Skin epidermis (tissue), 12 donors: ENCODE measurements at regions not wholly inside any gene's neighbourhood (a gene's known extent, or its start where the extent isn't known, plus 50 kb on each side); places are given as distances from the start of the nearest gene placed in this dataset.
"Not testable (repeated sequence)": the region's sequence is repeated elsewhere in the genome, so short reads cannot be mapped to it uniquely, and the experiment has no call there.

Experiments
- H3K27ac ChIP-seq, 21 experiments: fragments of 200-600 bp; sonication (generic) in 11 of 21; one replicate each; pipeline ENCODE4 v1.5.0; 2020; ENCODE audit warnings: mild to moderate bottlenecking in 3 of 21, inconsistent platforms in 2 of 21, moderate library complexity in 2 of 21
- H3K4me3 ChIP-seq, 7 experiments: fragments of 200-600 bp; sonication (generic) in 2 of 7; one replicate each; pipeline ENCODE4 v1.5.0; 2020; ENCODE audit warnings: inconsistent platforms in 2 of 7, mild to moderate bottlenecking in 2 of 7, moderate library complexity in 1 of 7

- H3K27ac ChIP-seq = no peak overlapping the region
- no peak overlapping the region for H3K4me3 ChIP-seq
Measured at GRCh38 chr4:124952601-124953000, 240.1 kb upstream of the ANKRD50 start.

DNA sequence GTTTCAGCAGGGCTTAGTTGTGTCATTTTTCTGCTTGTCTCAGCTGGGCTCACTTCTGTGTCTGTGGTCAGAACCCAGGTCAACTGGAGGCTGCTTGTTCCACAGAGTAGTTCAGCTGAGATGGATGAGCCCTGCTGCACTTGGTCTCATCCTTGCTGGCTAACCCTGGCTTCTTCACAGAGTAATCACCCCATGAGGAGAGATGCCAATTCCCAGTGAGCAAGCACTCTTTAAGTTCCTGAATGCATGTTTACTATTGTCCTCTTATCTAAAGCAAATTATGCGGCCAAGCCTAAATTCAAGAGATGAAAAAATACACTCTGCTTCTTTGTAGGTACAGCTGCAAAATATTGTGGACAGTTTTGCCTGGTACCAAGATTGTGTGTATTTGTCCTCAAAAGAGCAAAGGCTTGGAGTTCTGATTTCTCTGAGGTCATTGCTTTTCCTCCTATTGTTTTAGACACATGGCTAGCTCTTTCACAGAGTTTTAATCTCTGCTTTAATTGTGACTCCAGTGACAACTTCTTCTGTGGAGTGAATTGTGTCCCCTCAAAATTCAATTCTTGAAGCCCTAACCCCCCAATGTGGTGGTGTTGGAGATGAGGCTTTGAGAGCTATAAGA, 236.6 kb upstream of the ANKRD50 start:
- no peak overlapping the region for H3K4me3 ChIP-seq
- H3K27ac ChIP-seq = no peak overlapping the region

GRCh38 chr4:124947622-124948265, 235.2 kb upstream of the ANKRD50 start:
- Histone ChIP-seq H3K27ac (no peak overlapping the region), H3K4me3 (no peak overlapping the region)

DNA sequence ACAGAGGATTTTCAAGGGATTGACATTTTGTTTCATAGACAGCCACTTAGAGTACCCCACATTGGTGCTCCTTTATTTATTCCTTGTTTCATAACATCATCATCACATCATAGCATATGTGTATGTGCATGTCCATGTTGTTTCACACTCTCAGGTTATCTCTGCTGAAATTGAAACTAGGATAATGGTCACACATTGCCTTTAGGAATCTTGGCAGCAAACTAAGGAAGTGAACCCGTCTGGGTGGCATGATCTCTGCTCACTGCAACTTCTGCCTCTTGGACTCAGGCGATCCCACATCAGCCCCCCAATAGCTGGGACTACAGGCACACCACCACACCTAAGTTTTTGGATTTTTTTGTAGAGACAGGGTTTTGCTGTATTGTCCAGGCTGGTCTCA, 234.2 kb upstream of the ANKRD50 start:
- Histone ChIP-seq H3K4me3 (no peak overlapping the region), H3K27ac (no peak overlapping the region)

GRCh38 chr4:124945422-124945821, 232.9 kb upstream of the ANKRD50 start:
- Histone ChIP-seq H3K27ac (no peak overlapping the region), H3K4me3 (no peak overlapping the region)

- no peak overlapping the region for H3K4me3 ChIP-seq
- H3K27ac ChIP-seq = no peak overlapping the region
Measured at GRCh38 chr4:124943938-124944337, 231.4 kb upstream of the ANKRD50 start.

DNA sequence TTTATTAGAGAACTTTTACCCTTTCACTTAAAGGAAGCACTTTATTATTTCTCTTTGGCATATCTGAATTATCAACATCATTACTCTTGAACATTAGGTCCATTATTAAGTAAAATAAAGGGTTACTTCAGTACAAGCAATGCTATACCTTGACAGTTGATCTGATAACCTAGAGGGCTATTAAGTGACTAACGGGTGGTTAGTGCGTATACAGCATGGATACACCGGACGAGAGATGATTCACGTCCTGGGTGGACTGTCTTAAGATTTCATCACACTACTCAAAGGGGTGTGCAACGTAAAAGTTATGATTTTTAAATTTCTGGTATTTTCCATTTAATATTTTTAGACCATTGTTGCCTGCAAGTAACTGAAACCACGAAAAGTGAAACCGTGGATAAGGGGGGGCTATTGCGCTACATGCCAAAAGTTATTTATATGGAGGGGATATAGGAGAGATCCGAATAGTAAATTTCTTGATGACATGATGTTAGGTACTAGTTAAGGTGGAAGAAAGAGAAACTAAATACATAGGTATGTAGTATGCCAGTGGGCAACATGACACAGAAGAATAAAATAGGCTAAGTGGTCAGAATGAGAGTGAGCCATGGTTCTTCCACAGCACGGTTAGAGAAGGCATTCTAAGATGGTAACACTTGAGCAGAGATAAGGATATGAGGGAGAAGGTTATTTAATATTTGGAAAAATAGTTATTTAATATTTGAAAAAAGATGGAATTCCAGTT, 230.8 kb upstream of the ANKRD50 start:
- Histone ChIP-seq H3K4me3 (no peak overlapping the region), H3K27ac (no peak overlapping the region)

DNA sequence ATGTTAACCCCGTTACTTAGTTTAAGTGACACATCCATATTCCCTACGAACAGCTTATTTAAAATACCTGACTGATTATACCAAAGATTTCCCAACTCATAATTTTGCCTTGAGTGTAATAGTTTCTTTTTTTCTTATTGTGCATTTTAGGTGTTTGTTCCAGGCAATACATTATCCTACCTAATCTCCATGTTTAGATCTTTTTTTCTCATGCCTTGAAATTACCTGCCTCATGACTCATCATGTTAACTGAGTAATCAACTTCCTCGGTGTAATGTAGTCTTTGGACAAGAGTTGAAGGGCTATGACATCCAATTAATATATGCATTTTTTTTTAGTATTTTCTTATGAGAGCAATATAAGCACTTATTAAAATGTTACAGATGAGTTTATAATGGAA, 228.7 kb upstream of the ANKRD50 start:
- Histone ChIP-seq H3K27ac (no peak overlapping the region), H3K4me3 (no peak overlapping the region)

DNA sequence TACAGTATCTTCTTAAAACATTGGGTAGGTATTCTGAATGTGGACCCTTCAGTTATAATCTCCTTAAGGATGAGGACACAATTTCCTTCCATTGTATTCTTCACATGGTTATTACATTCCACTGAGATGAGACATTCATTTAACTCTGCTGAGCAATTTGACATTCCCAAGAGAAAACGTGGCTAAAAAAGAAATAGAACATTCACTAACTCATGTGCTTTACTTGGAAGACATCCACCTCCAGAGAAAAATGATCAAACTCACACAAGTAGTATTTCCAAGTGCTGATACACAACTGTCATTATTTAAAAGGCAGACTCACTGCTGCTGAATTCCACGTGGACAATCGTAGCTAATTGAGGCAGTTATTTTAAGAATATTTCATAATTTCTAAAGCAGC, 227.9 kb upstream of the ANKRD50 start:
- H3K27ac ChIP-seq = peak overlapping the region in 1 of 21 experiments; percentile 10

DNA sequence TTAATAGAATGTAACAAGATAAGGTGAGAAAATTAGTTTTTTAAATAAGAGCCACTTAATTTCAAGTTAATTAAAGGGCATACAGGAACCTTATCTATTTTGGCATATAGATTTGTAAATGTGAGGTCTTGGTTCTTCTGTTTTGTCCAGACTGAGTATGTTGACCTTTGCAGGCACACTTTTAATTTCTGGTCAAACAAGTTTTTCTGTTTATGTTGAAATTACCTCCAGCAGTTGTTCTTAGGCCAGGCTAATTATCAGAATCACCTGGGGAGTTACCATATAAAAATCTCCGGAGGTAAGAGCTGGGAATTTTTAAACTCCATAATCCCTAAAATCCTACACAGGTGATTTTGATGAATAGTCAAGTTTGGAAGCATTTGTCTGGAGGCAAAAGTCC, 227.4 kb upstream of the ANKRD50 start:
- H3K4me3 ChIP-seq = no peak overlapping the region
- no peak overlapping the region for H3K27ac ChIP-seq

More for the DNA sequence above, 227.9 kb upstream of the ANKRD50 start:
- no peak overlapping the region for H3K4me3 ChIP-seq

GRCh38 chr4:124938836-124939235, 226.3 kb upstream of the ANKRD50 start:
- H3K27ac ChIP-seq = no peak overlapping the region
- H3K4me3 ChIP-seq = no peak overlapping the region

- Histone ChIP-seq H3K4me3 (no peak overlapping the region), H3K27ac (no peak overlapping the region)
Measured at GRCh38 chr4:124937993-124938392, 225.5 kb upstream of the ANKRD50 start.

- Histone ChIP-seq H3K4me3 (no peak overlapping the region), H3K27ac (no peak overlapping the region)
Measured at GRCh38 chr4:124936427-124936826, 223.9 kb upstream of the ANKRD50 start.

- Histone ChIP-seq H3K27ac (no peak overlapping the region), H3K4me3 (no peak overlapping the region)
Measured at GRCh38 chr4:124934916-124935315, 222.4 kb upstream of the ANKRD50 start.

- Histone ChIP-seq H3K4me3 (no peak overlapping the region), H3K27ac (no peak overlapping the region)
Measured at GRCh38 chr4:124933521-124933920, 221.0 kb upstream of the ANKRD50 start.

DNA sequence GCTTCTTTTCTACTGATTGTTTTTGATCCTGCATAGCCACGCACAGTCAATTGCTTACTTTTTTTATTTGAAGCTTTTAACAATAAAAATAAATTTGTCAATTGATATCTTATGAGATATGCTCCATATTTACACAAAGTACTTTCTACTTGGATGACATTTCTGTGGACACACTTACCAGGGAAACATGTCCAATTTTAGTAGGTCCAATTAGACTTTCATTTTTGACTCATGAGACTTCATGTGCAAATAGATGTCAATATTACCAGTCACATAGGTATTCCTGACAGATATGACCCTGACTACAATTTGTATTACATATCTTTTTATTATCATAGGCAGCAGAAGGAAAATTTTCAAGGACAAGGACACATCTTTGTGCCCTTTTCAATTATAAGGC, 219.9 kb upstream of the ANKRD50 start:
- H3K4me3 ChIP-seq = no peak overlapping the region
- H3K27ac ChIP-seq = no peak overlapping the region

GRCh38 chr4:124931050-124931449, 218.5 kb upstream of the ANKRD50 start:
- no peak overlapping the region for H3K27ac ChIP-seq
- no peak overlapping the region for H3K4me3 ChIP-seq

- H3K4me3 ChIP-seq, H3K27ac ChIP-seq: not testable (repeated sequence)
Measured at GRCh38 chr4:124922748-124923147, 210.2 kb upstream of the ANKRD50 start.

DNA sequence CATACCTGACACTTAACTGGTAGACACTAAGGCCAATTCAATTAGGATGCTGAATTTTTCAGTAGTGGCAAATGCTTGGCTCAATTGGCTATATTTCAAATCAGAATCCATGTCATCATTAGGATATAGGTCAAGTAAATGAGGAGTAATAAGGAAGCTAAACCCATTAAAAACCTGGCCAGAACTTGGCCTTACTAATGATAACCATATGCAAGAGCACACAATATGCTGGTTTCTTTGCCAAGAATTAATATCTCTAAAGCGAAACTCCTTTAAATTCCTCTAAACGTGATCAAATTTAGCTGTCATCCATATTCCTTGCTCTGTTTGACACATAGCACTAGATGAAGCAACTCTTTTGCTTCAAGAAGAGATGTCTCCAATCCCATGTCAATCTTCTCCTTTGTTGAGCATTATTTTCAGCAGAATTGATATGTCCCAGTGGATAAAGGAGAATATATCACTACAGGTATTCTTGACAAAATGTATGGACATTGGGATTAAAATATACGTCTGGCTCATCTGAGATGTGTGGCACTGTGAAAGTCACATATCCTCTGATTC, 206.1 kb upstream of the ANKRD50 start:
- Histone ChIP-seq H3K27ac (no peak overlapping the region), H3K4me3 (no peak overlapping the region)

DNA sequence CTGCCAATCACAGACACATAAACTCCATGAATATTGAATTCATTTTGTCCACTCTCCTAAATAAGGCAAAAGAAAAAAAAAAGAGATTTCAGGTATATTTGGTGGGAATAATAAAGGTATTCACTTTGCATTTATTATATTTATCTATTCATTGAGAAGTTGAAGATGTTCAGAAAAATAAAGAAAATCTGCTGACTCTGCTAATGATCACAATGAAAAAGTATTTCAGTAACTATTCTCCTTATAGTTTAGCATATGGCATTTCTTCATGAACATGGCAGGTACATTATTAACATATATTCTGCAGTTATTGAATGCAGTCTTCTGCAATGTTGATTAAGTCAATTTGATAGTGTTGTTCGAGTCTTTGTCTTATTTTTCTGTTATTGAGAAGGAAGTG, 202.5 kb upstream of the ANKRD50 start:
- no peak overlapping the region for H3K4me3 ChIP-seq
- H3K27ac ChIP-seq = no peak overlapping the region

- no peak overlapping the region for H3K27ac ChIP-seq
- H3K4me3 ChIP-seq = no peak overlapping the region
Measured at GRCh38 chr4:124913237-124913636, 200.7 kb upstream of the ANKRD50 start.
